ENCODE measurements at regions not wholly inside any gene's neighbourhood (a gene's known extent, or its start where the extent isn't known, plus 50 kb on each side); places are given as distances from the start of the nearest gene placed in this dataset.
A peak's percentile ranks its signal among the peaks of the same experiment; 100 is the strongest.

DNA sequence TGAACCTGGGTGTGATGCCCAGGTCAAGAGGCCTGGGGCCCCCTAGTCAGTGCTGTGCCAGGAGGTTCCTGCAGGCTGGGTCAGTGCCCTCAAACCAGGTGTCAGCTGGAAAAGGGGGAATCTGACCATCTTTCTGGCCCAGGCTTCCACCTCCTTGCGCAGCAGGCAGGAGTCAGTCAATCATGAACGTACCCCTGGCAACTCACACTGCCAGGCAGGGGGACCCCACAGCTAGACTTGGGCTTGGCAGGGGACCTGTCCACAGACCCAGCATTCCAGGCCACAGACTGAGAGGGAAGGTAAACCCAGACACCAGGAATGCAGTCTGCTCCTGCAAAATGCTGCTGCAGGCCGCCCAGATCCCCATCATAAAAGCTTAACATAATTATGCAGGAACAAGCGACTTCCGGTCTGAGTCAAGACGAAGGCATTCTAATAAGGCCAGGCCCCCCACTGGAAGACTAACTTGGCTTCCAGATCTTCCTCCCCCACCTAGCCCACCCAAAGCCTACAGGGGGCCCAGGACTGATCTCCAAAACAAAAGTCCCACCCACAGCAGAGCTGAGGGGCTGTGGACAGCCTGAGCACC, 156.3 kb downstream of the BCOR start:
- DNase-seq = no peak

DNA sequence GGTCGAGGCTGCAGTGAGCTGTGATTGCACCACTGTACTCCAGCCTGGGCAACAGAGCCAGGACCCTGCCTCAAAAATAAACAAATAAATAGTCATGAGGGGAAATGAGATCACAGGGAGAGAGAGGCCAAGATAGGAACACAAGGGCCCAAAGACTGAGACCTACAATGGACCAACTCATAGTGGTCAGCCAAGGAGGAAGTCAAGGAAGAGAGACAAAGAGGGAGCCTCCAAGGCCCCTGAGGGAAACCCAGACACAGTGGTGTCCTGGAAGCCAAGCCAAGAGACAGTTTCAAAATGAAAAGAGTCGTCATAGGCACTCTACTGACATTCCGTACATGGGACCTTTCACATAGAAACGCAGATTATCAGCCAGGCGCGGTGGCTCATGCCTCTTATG, 153.3 kb downstream of the BCOR start:
- DNase-seq = no peak

DNA sequence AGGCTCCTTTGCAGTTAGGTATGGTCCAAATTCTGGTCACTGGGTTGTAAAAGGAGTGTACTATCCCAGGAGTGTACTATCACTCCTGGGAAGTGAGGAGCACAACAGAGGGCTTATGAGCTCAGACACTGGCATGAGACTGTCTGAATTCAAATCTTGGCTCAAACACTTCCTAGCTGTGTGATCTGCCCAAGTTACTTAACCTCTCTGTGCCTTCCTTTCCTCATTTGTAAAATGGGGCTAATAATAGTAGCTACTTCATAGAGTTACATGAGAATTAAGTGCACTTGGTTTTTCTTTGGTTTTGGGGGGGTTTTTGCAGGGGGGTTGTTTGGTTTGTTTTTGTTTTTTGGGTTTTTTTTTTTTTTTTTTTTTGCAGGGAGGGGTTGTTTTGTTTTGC, 152.0 kb downstream of the BCOR start:
- DNase-seq = no peak

GRCh38 chrX:39946822-39947221, 150.9 kb downstream of the BCOR start:
- DNase-seq = no peak

- DNase-seq = no peak
These were observed 149.2 kb downstream of the BCOR start for GRCh38 chrX:39948582-39948981.

DNA sequence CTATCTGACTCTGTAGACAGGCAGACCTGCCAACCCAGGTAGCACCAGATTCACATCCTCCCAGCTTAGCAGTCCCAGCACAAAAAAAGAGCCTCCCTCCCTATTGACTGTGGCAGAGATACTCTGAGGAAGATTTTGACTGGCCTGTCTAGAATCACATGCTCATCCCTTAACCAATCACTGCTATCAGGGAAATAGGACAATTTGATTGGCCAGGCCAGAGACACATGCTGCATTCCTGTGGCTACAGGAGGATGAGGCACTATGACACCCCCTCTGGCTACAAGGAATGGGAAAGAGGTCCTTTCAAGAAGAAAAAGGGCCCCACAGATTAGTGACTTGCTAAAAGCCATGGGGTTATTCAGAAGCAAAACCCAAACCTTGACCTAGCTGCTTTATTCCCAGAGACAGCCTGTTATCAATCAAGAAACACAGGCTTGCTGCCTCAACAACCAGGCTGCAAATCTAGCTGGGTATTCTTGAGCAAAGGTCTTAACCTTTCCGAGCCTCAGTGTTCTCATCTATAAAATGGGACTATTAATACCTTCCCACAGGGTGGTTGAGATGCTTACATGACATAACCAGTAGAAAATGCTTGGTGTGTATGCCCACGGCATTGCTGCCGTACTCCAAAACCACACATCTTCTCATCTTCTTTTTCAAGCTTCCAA, 147.6 kb downstream of the BCOR start:
- DNase-seq = no peak

DNA sequence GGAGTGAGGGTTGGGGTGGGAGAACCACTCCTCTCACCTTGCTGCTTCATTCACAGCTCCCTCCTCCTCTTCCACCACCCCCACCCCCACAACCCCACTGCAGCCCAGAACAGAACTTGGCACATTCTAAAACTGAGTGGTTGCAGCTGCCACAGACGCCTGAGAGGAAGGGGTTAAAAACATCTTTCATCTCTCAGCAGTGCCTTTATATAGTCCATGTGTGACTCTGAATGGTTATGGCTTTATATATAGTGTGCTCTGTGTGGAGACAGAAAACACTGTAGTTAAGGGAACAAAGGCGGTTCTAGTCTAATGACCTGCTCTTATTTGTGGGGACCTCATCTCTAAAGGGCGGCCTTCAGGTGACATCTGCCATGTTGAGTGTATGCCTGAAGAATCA, 144.8 kb downstream of the BCOR start:
- no peak for DNase-seq

- no peak for DNase-seq
These were observed 143.9 kb downstream of the BCOR start for GRCh38 chrX:39953879-39954278.

GRCh38 chrX:39954851-39955250, 142.9 kb downstream of the BCOR start:
- no peak for DNase-seq

- DNase-seq = no peak
These were observed 142.1 kb downstream of the BCOR start for GRCh38 chrX:39955625-39956024.

DNA sequence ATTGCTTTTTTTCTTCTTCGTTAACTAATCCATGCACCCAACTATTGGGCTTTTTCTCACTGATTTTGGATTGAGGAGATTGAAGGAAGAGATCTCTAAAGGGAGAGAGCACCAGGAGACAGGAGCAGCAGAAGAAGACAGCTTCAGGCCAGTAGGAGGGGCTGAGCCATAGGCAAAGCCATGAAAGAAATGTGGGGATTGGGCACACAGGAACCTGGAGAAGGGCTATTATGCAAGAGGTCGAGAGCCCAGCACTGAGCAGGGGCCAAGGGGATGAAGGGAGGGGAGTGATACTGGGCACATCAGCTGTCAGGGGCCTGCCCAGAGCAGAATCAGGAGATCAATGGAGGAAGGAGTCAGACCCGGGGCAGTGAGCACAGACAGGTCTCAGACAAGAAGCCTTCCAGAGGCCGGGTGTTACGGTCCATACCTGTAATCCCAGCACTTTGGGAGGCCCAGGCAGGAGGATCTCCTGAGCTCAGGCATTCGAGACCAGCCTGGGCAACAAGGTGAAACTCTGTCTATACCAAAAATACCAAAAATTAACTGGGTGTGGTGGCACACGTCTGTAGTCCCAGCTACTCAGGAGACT, 140.9 kb downstream of the BCOR start:
- no peak for DNase-seq

DNA sequence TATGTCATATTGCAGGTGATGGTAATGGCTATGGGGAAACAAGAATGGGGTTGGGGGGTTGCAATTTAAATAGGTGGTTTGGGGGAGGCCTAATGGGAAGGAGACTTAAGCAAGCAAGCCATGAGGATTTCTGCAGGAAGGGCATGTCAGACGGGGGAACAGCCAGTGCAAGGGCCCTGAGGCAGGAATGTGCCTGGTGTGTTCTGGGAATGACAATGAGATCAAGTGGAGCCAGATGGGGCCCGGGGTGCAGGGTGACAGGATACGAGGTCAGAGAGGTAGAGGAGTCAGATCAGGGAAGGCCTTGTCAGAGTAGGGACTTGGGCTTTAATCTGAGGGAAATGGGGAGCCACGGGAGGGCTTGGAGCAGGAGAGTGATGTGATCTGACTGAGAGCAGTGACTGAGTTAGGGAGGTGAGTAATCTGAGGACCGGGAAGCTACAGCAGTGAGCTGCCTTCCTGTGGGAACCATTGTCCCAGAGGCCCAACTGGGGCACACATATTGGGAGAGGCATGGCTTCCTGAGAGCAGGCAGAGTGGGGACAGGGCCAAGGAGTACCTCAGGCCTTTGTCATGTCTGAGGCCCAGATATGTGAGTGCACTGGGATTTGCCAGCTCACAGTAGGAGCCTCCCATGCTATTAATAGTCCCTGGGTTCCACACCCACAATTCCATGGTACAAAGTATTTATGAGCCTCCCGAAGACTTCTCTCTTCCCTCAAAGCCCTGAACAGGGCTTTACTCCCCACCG, 139.8 kb downstream of the BCOR start:
- DNase-seq = no peak

GRCh38 chrX:39958850-39959249, 138.9 kb downstream of the BCOR start:
- no peak for DNase-seq

DNA sequence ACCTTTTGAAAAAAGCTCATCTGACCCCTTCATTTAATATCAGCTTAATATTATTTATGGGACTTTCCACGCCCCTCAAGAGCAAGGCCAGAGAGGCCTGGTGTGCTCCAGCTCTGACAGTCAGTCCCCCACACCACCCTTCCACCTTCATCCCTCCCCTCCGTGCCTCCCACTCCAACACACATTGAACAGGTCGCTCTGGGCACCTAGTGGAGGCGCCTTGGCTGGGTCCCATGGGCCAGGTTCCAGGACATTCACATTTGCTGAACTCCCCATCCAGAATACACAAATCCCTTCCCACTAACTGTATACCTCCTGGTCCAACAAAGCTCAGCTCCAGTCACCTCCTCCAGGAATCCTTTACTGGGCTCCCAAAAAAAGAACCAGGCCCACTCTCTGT, 137.5 kb downstream of the BCOR start:
- DNase-seq = no peak

- DNase-seq = no peak
These were observed 136.3 kb downstream of the BCOR start for GRCh38 chrX:39961441-39961840.

DNA sequence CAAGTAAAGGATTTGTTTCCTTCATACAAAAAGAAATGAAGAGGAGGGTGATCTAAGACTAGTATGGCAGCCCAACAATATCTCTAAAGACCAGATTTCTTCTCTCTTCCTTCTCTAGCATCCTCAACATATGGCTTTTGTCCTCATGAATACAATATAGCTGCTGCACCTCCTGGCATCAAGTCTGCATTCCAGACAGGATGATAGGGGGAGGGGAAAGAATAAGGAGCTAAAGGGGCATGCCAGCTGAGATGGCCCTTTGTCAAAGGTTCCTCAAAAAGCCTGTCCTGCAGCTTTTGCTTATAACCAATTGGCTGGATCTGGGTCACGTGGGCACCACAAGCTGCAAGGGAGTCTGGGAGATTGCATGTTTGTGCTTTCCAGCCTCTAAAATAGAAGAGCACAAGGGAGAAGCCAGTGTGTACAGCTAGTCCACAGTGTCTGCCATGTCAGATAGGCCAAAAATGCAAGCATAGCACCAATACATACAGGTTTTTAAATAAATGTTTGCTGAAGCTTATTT, 132.6 kb downstream of the BCOR start:
- no peak for DNase-seq

- no peak for DNase-seq
These were observed 131.6 kb downstream of the BCOR start for GRCh38 chrX:39966176-39966575.

GRCh38 chrX:39967348-39967747, 130.4 kb downstream of the BCOR start:
- DNase-seq = no peak

- peak; percentile 4 for DNase-seq
These were observed 128.5 kb downstream of the BCOR start for GRCh38 chrX:39969099-39969818.

DNA sequence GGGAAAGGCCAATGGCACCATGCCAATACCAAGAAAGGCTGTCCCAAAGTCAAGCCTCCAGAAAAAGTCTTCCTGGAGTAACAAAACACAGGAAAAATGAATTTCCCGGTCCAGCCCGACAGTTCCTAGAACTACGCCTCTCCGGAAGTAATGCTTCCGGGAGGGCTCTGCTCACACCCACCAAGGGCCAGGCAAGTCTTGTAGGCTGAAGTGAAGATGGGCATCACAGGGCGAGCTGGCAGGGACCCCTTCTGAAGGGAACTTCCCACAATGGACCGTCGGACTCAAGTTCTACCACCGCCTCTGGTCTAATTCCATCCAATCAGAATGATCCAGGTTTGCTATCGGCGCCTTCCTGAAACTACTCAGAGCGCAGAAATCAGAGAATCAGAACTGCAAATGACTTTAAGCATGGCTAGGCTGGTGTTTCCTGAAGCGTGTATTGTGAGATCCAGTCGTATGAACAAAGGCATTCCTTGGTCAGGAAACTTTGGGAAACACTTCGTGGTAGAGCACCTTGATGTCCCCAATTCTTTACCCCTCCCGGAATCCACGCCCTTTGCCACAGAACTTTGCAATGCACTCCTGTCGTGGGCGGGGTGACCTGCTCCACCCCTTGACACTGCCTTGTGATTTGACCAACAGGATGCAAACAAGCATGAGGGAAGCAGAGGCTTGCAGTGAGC, 127.8 kb downstream of the BCOR start:
- no peak for DNase-seq

DNA sequence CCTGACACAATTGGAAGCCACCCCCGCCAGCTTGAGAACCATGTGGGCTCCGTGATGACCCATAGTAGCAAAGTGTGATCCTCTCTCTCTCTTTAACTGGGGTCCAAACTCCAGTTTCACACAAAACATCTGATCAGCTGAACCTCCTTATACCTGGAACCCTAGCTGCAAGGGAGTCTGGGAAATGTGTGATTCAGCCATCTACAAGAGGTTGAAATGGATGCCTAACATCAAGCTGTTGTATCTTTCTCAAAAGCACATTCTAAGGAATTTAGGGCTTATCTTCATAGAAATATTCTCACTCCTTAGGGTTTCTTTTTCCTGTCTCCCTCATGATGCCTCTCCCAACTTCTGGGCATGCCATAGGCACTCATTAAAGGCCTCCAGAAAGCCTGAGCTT, 126.0 kb downstream of the BCOR start:
- no peak for DNase-seq

- no peak for DNase-seq
These were observed 125.4 kb downstream of the BCOR start for GRCh38 chrX:39972340-39972739.

Data from NCI-H187 treated with DMSO at 0.1 percent for 48 hours (cell line).